Limb (tissue), 2 donors: ENCODE measurements at regions not wholly inside any gene's neighbourhood (a gene's known extent, or its start where the extent isn't known, plus 50 kb on each side); places are given as distances from the start of the nearest gene placed in this dataset.
"Not testable (repeated sequence)": the region's sequence is repeated elsewhere in the genome, so short reads cannot be mapped to it uniquely, and the experiment has no call there.

ENCODE experiments used
- DNase-seq, 2 donors: peaks; one replicate each; pipeline ENCODE4 v3.0.0-alpha.2; 2016; ENCODE audit errors: extremely low spot score in 2 of 2

DNA sequence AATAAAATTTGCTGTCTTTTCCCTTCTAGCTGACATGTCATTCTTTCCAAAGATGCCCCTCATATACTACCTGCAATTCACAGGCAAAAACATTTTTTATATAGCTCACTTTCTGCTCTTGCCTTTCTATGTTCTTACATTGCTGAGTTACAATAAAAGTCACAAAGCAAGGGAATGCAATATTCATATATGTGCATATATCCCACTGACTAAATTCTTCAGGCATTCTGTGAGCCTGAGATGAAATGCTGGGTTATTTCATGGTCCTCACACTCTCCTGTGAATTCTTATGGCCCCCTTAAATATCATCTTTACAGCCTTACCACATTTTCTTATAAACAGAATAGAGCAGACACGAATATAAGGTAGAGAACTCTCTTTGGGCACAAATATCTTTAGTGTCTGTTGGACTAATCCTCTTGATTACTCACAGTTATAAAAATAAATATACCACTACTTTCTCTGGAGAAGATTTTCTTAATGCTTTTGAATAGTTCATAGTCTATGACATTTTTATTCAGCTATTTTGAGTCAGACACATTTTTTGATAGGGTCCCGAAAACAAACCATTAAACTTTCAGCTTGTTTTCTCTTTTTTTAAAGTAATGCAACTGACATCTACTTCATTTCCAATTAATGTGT is 84.1 kb upstream of the H2AZ1 start:
- no peak for DNase-seq

DNA sequence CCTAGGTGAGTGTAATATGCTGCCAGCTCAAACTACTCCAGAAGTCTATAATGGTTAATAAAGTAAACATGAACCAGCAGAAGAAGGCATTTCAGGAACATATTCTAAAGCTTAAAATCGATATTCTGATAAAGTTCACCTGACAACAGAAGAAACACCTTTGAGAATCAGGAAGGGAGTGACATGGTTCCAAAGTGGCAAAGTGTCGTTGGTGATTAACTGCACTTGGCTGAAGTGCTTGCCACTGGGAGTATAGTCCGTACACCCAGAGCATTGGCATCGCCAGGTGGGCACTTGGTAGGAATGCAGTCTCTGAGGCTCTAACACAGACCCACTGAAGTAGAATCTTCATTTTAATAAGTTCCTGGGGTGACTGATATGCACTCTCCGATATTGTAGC is 76.0 kb upstream of the H2AZ1 start:
- no peak for DNase-seq

DNA sequence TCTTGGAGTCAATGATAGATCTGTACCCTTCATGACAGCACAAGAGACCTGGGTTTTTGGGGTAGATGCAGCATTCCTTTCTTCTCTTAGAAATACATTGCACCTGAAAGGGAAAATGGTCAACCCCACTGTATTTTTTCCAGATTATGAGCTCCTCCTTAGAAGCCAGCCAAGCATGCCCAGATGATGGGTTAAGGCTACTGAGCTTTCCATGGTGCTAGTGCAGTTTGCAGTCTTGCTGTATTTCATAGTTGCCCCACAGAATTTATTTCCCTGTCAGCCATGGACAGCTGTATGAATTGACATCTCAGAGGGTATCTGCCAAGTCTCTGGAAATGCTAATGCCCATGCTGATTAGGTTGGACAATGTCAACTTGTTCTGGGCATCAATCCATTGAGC is 73.7 kb upstream of the H2AZ1 start:
- no peak for DNase-seq

DNA sequence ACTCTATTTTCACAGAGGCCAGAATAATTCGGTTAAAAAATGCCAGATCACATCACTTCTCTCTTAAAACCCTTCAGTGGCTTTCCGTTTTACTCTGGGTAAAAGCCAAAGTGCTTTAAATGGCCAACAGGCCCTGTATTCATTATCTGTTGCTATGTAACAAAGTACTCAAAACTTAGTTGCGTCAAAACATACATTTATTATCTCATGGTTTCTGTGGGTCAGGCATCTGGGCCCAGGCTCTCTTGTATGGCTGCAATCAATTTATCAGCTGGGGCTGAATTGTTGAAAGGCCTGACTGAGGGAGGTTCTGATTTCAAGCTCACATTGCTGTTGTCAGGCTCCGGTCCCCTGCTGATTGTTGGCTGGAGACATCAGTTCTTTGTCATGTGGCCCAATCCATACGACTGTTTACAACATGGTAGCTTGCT is 72.7 kb upstream of the H2AZ1 start:
- DNase-seq = peak; percentile 42 to 56

DNA sequence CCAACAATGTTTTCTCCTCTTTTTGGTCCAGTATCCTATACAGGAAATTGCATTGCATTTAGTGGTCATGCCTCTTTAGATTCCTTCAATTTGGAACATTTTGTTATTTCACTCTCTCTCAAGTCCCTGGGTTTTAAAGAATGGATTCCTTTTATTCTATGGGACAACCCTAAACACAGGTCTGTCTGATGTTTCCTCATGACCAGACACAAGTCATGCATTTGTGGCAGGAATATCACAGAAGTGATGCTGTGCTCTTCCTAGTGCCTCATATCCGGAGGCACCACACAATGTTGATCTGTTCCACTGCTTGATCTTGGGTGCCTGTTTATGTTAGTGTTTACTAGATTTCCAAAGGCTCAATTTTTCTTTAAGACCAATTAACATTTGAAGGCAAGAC is 69.7 kb upstream of the H2AZ1 start:
- no peak for DNase-seq

DNA sequence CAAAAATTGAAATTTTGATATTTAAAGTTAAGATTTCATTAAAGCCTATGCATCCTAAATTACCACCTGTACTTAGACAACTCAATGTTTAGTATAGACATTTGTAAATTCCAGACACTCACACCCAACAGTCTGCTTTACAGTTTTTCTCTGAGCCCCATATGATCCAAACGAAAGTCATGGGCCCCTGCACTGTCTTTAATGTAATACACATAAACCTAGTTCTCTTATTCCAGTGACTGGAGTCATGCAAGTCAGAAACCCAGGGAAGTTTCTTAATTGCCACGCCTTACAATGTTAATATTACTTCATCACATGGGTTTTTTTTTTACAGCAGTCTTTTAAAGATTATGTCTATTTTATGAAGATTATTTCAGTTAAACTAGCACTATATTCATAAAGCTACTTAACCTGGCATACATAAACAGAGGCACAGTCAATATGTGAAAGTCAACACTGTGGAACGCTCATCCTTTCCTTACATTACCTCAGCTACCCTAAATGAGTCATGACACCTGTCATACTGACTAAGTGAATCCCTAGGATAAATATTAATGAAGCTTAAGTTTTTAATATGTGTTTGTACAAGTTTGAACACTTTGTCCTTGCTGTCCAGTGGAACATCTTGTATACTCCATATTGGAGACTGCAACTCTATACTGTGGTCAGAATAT is 67.7 kb upstream of the H2AZ1 start:
- no peak for DNase-seq

DNA sequence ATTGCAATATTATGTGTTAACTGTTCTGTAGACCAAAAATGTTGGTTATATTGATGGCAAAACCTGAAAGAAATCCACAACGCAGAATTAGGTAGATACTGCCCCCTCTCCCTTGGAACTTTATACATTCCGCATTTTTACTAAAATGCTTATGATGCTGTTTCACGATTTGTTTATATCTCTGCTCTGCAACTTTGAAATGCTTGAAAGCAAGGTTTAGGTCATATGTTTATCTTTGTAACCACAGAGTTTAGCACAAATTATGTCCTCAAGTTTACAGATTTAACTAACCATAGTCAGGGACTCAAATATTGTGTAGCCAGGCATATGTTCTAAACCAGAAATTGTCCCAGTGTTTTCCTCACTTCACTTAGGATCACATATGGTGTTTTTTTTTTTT is 66.1 kb upstream of the H2AZ1 start:
- DNase-seq = no peak

DNA sequence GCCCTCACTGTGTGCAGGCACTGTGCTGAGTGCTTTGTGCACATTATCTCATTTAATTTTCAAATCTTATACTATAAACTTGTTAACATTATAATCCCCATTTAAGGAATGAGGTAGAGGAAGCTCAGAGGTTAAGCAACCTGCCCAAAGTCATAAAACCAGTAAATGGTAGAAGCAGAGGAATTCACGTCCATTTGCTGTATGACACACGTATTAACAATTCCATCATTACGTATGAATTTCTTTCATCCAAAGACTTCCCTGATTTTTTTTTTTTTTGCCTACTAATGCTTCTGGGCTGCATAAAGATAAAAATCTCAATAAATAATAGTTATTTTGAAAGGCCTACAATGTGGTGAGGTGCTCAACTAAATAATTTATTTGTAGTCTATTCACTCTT is 64.5 kb upstream of the H2AZ1 start:
- DNase-seq = no peak

DNA sequence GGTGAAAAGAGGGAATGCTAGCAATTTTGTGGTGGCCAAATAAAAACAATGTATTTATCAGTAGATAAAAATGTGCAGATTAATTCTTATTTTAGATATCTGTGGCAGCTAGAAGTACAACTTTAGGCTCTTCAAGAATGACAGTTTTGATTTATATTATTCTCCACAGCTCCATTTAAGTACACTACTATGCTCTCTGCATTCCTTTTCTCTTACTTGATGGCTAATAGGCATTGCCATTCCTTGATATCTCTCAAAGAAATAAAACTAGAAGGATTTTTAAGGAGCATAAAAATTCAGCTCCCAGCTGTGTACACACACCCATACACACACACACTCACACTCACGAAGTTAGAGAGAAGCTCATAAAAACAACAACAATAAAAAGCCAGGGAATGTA is 59.4 kb upstream of the H2AZ1 start:
- DNase-seq = no peak

DNA sequence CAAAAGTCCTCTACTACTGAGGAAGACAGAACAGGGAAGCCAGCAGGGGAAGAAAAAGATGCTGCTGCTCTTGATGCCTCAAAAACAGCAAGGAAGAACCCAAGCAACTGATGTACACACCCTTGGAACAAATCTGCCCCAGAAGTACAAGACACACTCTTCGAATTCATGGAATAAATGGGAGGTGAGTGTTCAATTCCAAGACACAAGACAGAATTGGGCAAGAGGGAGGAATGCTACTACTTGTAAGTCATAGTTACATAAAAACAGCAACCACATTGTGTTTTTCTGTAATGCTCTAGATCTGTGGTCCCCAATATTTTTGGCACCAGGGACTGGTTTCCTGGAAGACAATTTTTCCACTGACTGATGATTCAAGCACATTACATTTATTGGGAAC is 58.0 kb upstream of the H2AZ1 start:
- DNase-seq = no peak

DNA sequence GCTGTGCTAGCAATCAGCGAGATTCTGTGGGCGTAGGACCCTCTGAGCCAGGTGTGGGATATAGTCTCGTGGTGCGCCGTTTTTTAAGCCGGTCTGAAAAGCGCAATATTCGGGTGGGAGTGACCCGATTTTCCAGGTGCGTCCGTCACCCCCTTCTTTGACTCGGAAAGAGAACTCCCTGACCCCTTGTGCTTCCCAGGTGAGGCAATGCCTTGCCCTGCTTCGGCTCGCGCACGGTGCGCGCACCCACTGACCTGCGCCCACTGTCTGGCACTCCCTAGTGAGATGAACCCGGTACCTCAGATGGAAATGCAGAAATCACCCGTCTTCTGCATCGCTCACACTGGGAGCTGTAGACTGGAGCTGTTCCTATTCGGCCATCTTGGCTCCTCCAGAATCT is 56.1 kb upstream of the H2AZ1 start:
- not testable (repeated sequence) for DNase-seq
